ENCODE measurements at regions not wholly inside any gene's neighbourhood (a gene's known extent, or its start where the extent isn't known, plus 50 kb on each side); places are given as distances from the start of the nearest gene placed in this dataset.

DNA sequence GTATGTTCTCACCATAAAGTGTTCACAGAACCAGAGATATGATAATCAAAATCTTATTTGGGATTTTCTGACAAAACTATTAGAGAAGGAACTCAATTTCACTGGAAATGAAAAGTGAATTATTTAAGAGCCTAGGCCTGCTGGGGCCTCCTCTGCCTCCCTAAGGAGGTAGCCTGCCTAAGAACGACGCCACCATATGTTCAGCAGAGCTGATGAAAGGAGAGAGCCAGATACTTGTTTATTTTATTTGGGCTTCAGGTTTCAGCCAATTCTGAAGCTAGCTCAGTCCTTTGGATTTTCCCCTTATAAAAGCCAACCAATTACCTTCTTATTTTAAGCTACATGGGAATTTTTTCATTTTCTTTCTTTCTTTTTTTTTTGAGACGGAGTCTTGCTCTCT lies 433.1 kb upstream of the MAP2 start (continued):
- TF ChIP-seq, protein P1, sequence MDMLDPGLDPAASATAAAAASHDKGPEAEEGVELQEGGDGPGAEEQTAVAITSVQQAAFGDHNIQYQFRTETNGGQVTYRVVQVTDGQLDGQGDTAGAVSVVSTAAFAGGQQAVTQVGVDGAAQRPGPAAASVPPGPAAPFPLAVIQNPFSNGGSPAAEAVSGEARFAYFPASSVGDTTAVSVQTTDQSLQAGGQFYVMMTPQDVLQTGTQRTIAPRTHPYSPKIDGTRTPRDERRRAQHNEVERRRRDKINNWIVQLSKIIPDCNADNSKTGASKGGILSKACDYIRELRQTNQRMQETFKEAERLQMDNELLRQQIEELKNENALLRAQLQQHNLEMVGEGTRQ (IDR thresholded peaks at IDR 0.05; ENCODE audit: borderline replicate concordance, low read depth, low read length), result no peak
- TF ChIP-seq SMC3 (IDR thresholded peaks at IDR 0.05; ENCODE audit: low read depth, low read length) (no peak), RFX5 (IDR thresholded peaks at IDR 0.05; ENCODE audit: low read length) (no peak)
- TF ChIP-seq, protein P2, sequence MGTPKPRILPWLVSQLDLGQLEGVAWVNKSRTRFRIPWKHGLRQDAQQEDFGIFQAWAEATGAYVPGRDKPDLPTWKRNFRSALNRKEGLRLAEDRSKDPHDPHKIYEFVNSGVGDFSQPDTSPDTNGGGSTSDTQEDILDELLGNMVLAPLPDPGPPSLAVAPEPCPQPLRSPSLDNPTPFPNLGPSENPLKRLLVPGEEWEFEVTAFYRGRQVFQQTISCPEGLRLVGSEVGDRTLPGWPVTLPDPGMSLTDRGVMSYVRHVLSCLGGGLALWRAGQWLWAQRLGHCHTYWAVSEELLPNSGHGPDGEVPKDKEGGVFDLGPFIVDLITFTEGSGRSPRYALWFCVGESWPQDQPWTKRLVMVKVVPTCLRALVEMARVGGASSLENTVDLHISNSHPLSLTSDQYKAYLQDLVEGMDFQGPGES (IDR thresholded peaks at IDR 0.05; ENCODE audit: low read depth, low read length), result no peak

DNA sequence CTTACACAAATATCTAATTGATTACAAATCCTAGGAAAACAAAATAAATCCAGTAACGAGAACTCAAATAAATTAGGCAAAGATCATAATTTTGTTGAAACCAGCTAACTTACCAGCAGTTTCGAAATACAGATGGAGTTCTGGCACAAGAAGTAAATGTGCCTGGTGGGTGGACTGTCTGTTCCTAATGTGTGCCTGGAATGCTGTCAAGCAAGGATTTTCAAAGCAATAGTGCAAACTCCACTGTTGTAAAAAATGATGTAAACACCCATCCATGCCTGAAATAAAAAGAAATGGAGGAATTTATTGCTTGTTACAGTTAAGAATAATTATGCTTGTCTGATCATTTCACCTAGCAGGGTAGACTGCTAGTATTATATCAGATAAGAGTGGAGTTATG lies 423.9 kb upstream of the MAP2 start:
- Histone ChIP-seq H2AFZ (ENCODE audit: low read depth) (no peak overlapping the region), H4K20me1 (ENCODE audit: insufficient read depth) (no peaks in the 10 kb centered on the region), H3K4me1 (ENCODE audit: control insufficient read depth in 1 of 2, insufficient read depth in 2 of 2, low read depth in 1 of 2, low read length in 1 of 2) (no peaks in the 10 kb centered on the region), H3K9me3 (no peaks in the 10 kb centered on the region), H3K9me2 (no peaks in the 10 kb centered on the region), H3K27me3 (ENCODE audit: insufficient read depth) (no peaks in the 10 kb centered on the region), H3K36me3 (replicated peaks in 1 of 2; ENCODE audit: control insufficient read depth in 1 of 2, insufficient read depth in 2 of 2, low read length in 1 of 2) (no peaks in the 10 kb centered on the region), H3F3A (replicated peaks; ENCODE audit: insufficient read depth) (no peaks in the 10 kb centered on the region), H3K9ac (no peak overlapping the region), H3K79me2 (ENCODE audit: insufficient read depth) (no peaks in the 10 kb centered on the region), H3K27ac (ENCODE audit: low read depth in 2 of 2, low read length in 1 of 2) (no peak overlapping the region), H3K4me2 (no peak overlapping the region), H3K4me3 (ENCODE audit: low read depth in 2 of 2, low read length in 1 of 2) (no peak overlapping the region)
- WGBS (ENCODE audit: low lambda C conversion rate), result 7% methylated on average over 2 of the region's 2 CpGs
- ChIA-PET CTCF (no interaction called here), POLR2A (no interaction called here)
- TF ChIP-seq, protein P3, sequence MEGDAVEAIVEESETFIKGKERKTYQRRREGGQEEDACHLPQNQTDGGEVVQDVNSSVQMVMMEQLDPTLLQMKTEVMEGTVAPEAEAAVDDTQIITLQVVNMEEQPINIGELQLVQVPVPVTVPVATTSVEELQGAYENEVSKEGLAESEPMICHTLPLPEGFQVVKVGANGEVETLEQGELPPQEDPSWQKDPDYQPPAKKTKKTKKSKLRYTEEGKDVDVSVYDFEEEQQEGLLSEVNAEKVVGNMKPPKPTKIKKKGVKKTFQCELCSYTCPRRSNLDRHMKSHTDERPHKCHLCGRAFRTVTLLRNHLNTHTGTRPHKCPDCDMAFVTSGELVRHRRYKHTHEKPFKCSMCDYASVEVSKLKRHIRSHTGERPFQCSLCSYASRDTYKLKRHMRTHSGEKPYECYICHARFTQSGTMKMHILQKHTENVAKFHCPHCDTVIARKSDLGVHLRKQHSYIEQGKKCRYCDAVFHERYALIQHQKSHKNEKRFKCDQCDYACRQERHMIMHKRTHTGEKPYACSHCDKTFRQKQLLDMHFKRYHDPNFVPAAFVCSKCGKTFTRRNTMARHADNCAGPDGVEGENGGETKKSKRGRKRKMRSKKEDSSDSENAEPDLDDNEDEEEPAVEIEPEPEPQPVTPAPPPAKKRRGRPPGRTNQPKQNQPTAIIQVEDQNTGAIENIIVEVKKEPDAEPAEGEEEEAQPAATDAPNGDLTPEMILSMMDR (IDR thresholded peaks at IDR 0.05), result no peak
- TF ChIP-seq RXRA (IDR thresholded peaks at IDR 0.05; ENCODE audit: borderline replicate concordance, low read depth) (no peak), GABPA (IDR thresholded peaks at IDR 0.05; ENCODE audit: low read depth) (no peak), RCOR1 (IDR thresholded peaks at IDR 0.05; ENCODE audit: low read length) (no peak), JUND (IDR thresholded peaks at IDR 0.05) (no peak), CHD2 (IDR thresholded peaks at IDR 0.05; ENCODE audit: low read length, partially characterized antibody) (no peak), SMC3 (IDR thresholded peaks at IDR 0.05; ENCODE audit: low read depth, low read length) (no peak), RAD21 (IDR thresholded peaks at IDR 0.05; ENCODE audit: low read length) (no peak), MEF2A (IDR thresholded peaks at IDR 0.05; ENCODE audit: borderline replicate concordance, low read depth) (no peak), TEAD4 (IDR thresholded peaks at IDR 0.05; ENCODE audit: borderline replicate concordance, insufficient read depth) (no peak), EZH2phosphoT487 (IDR thresholded peaks at IDR 0.05; ENCODE audit: borderline replicate concordance, low read depth) (no peak)
- TF ChIP-seq, protein P4, sequence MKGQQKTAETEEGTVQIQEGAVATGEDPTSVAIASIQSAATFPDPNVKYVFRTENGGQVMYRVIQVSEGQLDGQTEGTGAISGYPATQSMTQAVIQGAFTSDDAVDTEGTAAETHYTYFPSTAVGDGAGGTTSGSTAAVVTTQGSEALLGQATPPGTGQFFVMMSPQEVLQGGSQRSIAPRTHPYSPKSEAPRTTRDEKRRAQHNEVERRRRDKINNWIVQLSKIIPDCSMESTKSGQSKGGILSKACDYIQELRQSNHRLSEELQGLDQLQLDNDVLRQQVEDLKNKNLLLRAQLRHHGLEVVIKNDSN (IDR thresholded peaks at IDR 0.05; ENCODE audit: borderline replicate concordance, low read depth), result no peak
- TF ChIP-seq, protein P5, sequence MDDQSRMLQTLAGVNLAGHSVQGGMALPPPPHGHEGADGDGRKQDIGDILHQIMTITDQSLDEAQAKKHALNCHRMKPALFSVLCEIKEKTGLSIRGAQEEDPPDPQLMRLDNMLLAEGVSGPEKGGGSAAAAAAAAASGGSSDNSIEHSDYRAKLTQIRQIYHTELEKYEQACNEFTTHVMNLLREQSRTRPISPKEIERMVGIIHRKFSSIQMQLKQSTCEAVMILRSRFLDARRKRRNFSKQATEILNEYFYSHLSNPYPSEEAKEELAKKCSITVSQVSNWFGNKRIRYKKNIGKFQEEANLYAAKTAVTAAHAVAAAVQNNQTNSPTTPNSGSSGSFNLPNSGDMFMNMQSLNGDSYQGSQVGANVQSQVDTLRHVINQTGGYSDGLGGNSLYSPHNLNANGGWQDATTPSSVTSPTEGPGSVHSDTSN (IDR thresholded peaks at IDR 0.05), result no peak
- TF ChIP-seq, protein P6, sequence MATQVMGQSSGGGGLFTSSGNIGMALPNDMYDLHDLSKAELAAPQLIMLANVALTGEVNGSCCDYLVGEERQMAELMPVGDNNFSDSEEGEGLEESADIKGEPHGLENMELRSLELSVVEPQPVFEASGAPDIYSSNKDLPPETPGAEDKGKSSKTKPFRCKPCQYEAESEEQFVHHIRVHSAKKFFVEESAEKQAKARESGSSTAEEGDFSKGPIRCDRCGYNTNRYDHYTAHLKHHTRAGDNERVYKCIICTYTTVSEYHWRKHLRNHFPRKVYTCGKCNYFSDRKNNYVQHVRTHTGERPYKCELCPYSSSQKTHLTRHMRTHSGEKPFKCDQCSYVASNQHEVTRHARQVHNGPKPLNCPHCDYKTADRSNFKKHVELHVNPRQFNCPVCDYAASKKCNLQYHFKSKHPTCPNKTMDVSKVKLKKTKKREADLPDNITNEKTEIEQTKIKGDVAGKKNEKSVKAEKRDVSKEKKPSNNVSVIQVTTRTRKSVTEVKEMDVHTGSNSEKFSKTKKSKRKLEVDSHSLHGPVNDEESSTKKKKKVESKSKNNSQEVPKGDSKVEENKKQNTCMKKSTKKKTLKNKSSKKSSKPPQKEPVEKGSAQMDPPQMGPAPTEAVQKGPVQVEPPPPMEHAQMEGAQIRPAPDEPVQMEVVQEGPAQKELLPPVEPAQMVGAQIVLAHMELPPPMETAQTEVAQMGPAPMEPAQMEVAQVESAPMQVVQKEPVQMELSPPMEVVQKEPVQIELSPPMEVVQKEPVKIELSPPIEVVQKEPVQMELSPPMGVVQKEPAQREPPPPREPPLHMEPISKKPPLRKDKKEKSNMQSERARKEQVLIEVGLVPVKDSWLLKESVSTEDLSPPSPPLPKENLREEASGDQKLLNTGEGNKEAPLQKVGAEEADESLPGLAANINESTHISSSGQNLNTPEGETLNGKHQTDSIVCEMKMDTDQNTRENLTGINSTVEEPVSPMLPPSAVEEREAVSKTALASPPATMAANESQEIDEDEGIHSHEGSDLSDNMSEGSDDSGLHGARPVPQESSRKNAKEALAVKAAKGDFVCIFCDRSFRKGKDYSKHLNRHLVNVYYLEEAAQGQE (IDR thresholded peaks at IDR 0.05; ENCODE audit: low read depth, low read length), result no peak
- no peak for DNase-seq

Data from SK-N-SH (cell line).